Spleen (tissue), 7 donors: ENCODE measurements at regions not wholly inside any gene's neighbourhood (a gene's known extent, or its start where the extent isn't known, plus 50 kb on each side); places are given as distances from the start of the nearest gene placed in this dataset.

ENCODE experiments used
- CTCF ChIP-seq, 11 experiments: fragments of 200-600 bp in 7 of 11; fragments of 450-650 bp in 4 of 11; sonication (generic) in 4 of 11; IDR thresholded peaks in 8 of 11; conservative IDR thresholded peaks in 3 of 11; 1 replicate in 7 of 11; 2 replicates in 4 of 11; pipeline versions ENCODE4 v1.4.0 to v1.8.0; 2016 to 2021; ENCODE audit warnings: antibody characterized with exemption in 11 of 11, inconsistent platforms in 4 of 11, mild to moderate bottlenecking in 1 of 11
- POLR2A ChIP-seq, 3 donors: fragments of 450-650 bp; IDR thresholded peaks; one replicate each; pipeline ENCODE4 v1.5.1; 2017; ENCODE audit warnings: antibody characterized with exemption in 3 of 3, mild to moderate bottlenecking in 1 of 3
- POLR2AphosphoS5 ChIP-seq, 3 donors: sonication (generic); formaldehyde crosslinking; IDR thresholded peaks; one replicate each; pipeline ENCODE4 v1.5.1; 2017; ENCODE audit warnings: antibody characterized with exemption in 3 of 3
- donor health status: DM: no; HTN: no; CAD: no; lungs with moderate emphysema.
- donor health status: DM: no; HTN: no; CAD: no.
- donor health status: DM: no; HTN: no; CAD: no.

GRCh38 chr10:58028597-58029366, 238.9 kb downstream of the IPMK start:
- no peak for TF ChIP-seq CTCF (IDR thresholded peaks at IDR 0.05 in 8 of 11, conservative IDR thresholded peaks at IDR 0.05 in 3 of 11)
- no peak for TF ChIP-seq POLR2AphosphoS5 (IDR thresholded peaks at IDR 0.05)
- TF ChIP-seq POLR2A (IDR thresholded peaks at IDR 0.05) = no peak
